Caco-2 (cell line): ENCODE measurements at regions not wholly inside any gene's neighbourhood (a gene's known extent, or its start where the extent isn't known, plus 50 kb on each side); places are given as distances from the start of the nearest gene placed in this dataset.
A peak's percentile ranks its signal among the peaks of the same experiment; 100 is the strongest.

Source experiments
- BruUV-seq: library from RNA; stranded (reverse); fragments of 400-500 nt; replicated peaks from 2 replicates; lab custom pipeline; 2021; lab: Mats Ljungman, UMichigan
- CTCF ChIA-PET: fragments of 300-600 bp; sonication (Branson Sonifier 250); formaldehyde crosslinking; loops from one replicate; lab custom pipeline; 2022; ENCODE audit warnings: antibody characterized with exemption; lab: Charles Lee
- POLR2A ChIA-PET: fragments of 300-600 bp; sonication (Branson Sonifier 250); formaldehyde crosslinking; loops from one replicate; lab custom pipeline; 2022; ENCODE audit warnings: antibody characterized with exemption; lab: Charles Lee
- DNase-seq, 2 experiments: peaks; one replicate each; pipeline versions ENCODE4 v3.0.0 to v3.0.0-alpha.2; 2020 to 2022
- H3K27me3 ChIP-seq: replicated peaks from 2 replicates; pipeline ENCODE4 v1.6.0; 2011; ENCODE audit warnings: low read length; ENCODE audit not compliant: control insufficient read depth, insufficient read depth
- H3K36me3 ChIP-seq: 2 replicates; pipeline ENCODE4 v1.5.1; 2011; ENCODE audit warnings: low read length; ENCODE audit not compliant: control insufficient read depth, insufficient read depth
- H3K4me1 ChIP-seq: fragments of 250-450 bp; sonication (Bioruptor Pico); 2 replicates; pipeline ENCODE4 v1.5.1; 2020; ENCODE audit warnings: mild to moderate bottlenecking
- H3K4me3 ChIP-seq: 2 replicates; pipeline ENCODE4 v1.5.1; 2011; ENCODE audit warnings: low read depth, mild to moderate bottlenecking, control low read depth, low read length
- H3K9me3 ChIP-seq: fragments of 250-450 bp; sonication (Bioruptor Pico); 2 replicates; pipeline ENCODE4 v1.5.1; 2020; ENCODE audit warnings: mild to moderate bottlenecking, moderate library complexity
- H3K27ac Mint-ChIP-seq: one replicate; pipeline ENCODE4 v1.8.0; 2022; ENCODE audit warnings: mixed read lengths; ENCODE audit not compliant: unreplicated experiment
- H3K27me3 Mint-ChIP-seq: one replicate; pipeline ENCODE4 v1.8.0; 2022; ENCODE audit warnings: mixed read lengths; ENCODE audit not compliant: insufficient read depth, unreplicated experiment
- H3K36me3 Mint-ChIP-seq: one replicate; pipeline ENCODE4 v1.8.0; 2022; ENCODE audit warnings: mild to moderate bottlenecking, mixed read lengths; ENCODE audit not compliant: insufficient read depth, unreplicated experiment
- H3K4me1 Mint-ChIP-seq: one replicate; pipeline ENCODE4 v1.8.0; 2022; ENCODE audit warnings: low read depth, mixed read lengths; ENCODE audit not compliant: unreplicated experiment
- H3K4me3 Mint-ChIP-seq: one replicate; pipeline ENCODE4 v1.8.0; 2022; ENCODE audit warnings: mild to moderate bottlenecking, moderate library complexity, mixed read lengths; ENCODE audit not compliant: unreplicated experiment
- H3K9me3 Mint-ChIP-seq: one replicate; pipeline ENCODE4 v1.8.0; 2022; ENCODE audit warnings: mixed read lengths; ENCODE audit not compliant: unreplicated experiment
- intact Hi-C: fragments of 100-400 bp; cut with micrococcal nuclease; formaldehyde crosslinking; loops from one replicate; pipeline ENCODE4 v1.10.0; 2022; ENCODE audit not compliant: unreplicated experiment
- TF ChIP-seq, protein P1 (sequence below), 2 experiments: fragments of 200-600 bp in 1 of 2; IDR thresholded peaks; 1 replicate in 1 of 2; 2 replicates in 1 of 2; pipeline versions ENCODE4 v1.5.1 to v1.8.0; 2011 to 2022; ENCODE audit warnings: antibody characterized with exemption in 1 of 2, control low read depth in 1 of 2, inconsistent platforms in 1 of 2, low read depth in 1 of 2, low read length in 1 of 2, mild to moderate bottlenecking in 1 of 2, moderate library complexity in 1 of 2; ENCODE audit not compliant: insufficient read depth in 1 of 2, severe bottlenecking in 1 of 2, unreplicated experiment in 1 of 2

DNA sequence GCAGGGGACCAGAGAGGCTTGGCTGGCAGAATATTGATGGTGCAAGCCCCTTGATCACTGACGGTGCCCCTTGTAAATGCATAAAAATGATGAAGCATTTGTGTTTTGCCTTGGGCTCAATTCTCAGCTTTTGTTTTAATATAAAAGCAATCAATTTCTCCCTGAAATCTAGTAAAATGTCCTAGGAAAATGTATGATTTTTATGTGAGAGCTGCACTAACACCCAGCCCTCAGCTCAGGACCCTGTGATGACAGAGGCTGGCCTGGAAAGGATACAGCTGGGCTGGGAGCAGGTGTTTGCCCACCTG lies 84.7 kb upstream of the PHACTR3 start:
- Mint-ChIP-seq H3K4me1 (no peaks in the 10 kb centered on the region), H3K27me3 (peaks cover 55% of the 10 kb centered on the region), H3K27ac (no peak overlapping the region), H3K9me3 (no peaks in the 10 kb centered on the region), H3K4me3 (no peak overlapping the region), H3K36me3 (peaks cover 4% of the 10 kb centered on the region)
- POLR2A ChIA-PET, result no interaction called here
- no peak for DNase-seq
- H3K4me1 ChIP-seq, result no peaks in the 10 kb centered on the region
- H3K36me3 ChIP-seq, result no peaks in the 10 kb centered on the region
- CTCF ChIA-PET, result interaction anchor here (1.0 kb wide), 1 partner anchor 14 kb away, joined by 3 read pairs; no protein-coding TSS in a partner anchor
- intact Hi-C loops, result no loop called here
- no peaks in the 10 kb centered on the region; the same call in 1 of the 2 replicates for H3K27me3 ChIP-seq
- no TSS peak for BruUV-seq
- no peaks in the 10 kb centered on the region for H3K9me3 ChIP-seq
- no peak overlapping the region for H3K4me3 ChIP-seq
- TF ChIP-seq, protein P1, sequence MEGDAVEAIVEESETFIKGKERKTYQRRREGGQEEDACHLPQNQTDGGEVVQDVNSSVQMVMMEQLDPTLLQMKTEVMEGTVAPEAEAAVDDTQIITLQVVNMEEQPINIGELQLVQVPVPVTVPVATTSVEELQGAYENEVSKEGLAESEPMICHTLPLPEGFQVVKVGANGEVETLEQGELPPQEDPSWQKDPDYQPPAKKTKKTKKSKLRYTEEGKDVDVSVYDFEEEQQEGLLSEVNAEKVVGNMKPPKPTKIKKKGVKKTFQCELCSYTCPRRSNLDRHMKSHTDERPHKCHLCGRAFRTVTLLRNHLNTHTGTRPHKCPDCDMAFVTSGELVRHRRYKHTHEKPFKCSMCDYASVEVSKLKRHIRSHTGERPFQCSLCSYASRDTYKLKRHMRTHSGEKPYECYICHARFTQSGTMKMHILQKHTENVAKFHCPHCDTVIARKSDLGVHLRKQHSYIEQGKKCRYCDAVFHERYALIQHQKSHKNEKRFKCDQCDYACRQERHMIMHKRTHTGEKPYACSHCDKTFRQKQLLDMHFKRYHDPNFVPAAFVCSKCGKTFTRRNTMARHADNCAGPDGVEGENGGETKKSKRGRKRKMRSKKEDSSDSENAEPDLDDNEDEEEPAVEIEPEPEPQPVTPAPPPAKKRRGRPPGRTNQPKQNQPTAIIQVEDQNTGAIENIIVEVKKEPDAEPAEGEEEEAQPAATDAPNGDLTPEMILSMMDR (IDR thresholded peaks at IDR 0.05; ENCODE audit: insufficient read depth in 1 of 2, low read depth in 1 of 2, low read length in 1 of 2, severe bottlenecking in 1 of 2, unreplicated experiment in 1 of 2), result no peak

DNA sequence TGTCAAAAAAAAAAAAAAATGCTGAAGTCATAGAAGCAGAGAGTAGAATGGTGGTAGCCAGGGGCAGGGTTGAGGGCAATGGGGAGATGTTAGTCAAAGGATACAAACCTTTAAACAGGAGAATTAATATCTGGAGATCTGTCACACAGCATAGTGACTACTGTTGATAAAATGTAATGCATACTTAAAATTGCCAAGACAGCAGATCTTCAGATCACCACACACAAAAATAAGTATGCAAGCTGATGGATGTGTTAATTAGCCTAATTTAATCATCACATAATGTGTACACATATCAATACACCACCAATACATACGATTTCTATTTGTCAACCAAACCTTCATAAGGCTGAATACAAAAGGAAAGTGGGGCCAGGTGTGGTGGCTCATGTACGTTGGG lies 83.5 kb upstream of the PHACTR3 start:
- no TSS peak for BruUV-seq
- intact Hi-C loops, result no loop called here
- H3K27me3 ChIP-seq, result no peaks in the 10 kb centered on the region; the same call in 1 of the 2 replicates
- peaks cover 2% of the 10 kb centered on the region; the same call in 1 of the 2 replicates for H3K4me1 ChIP-seq
- no peak overlapping the region for H3K27ac Mint-ChIP-seq
- H3K27me3 Mint-ChIP-seq, result peaks cover 59% of the 10 kb centered on the region
- ChIA-PET POLR2A (no interaction called here), CTCF (interaction anchor here (0.7 kb wide), 1 partner anchor 400 kb away, joined by 4 read pairs; no protein-coding TSS in a partner anchor)
- H3K36me3 Mint-ChIP-seq, result peaks cover 4% of the 10 kb centered on the region
- H3K4me3 Mint-ChIP-seq, result no peak overlapping the region
- H3K36me3 ChIP-seq, result no peaks in the 10 kb centered on the region
- no peaks in the 10 kb centered on the region for H3K4me1 Mint-ChIP-seq
- TF ChIP-seq, protein P1 (IDR thresholded peaks at IDR 0.05; ENCODE audit: insufficient read depth in 1 of 2, low read depth in 1 of 2, low read length in 1 of 2, severe bottlenecking in 1 of 2, unreplicated experiment in 1 of 2), result no peak
- H3K9me3 Mint-ChIP-seq, result no peaks in the 10 kb centered on the region
- H3K9me3 ChIP-seq, result no peaks in the 10 kb centered on the region
- H3K4me3 ChIP-seq, result no peak overlapping the region
- DNase-seq, result no peak

DNA sequence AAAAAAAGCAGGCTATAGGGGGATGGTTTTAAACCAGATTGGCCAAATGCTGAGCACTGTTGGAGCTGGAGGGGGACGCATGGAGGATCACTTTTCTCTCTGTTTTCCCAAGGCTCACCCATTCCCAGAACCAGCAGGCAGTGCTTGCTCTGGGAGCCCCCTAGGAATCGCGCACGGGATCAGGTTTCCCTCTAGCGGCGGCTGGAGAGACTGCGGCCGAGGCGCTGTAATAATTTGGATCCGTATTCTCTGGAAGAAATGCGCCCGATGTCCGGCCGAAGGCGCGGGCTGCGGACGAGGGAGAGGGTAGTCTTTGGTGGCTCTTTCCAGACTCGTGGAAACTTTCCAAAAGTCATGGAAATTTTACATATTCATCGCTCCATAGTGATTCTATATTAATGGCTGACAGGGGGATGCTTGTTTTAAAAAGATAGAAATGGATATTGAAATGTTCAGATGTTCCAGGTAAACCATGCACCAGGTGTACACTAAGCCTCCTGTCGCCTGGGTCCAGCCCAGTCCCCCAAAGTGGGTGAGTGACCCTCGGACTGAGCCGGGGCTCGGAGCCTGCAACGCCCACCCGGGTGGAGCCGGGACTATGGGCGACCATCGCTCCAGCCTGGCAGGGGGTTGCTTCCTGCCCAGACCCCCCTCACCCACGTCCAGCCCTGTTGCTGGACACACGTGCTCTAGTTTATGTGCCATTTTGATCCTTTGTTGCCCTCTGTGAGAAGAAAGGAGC lies 78.7 kb upstream of the PHACTR3 start:
- BruUV-seq, result no TSS peak
- CTCF ChIA-PET, result interaction anchor here (0.8 to 0.9 kb wide), 2 partner anchors 11 to 142 kb away, joined by 3 read pairs; no protein-coding TSS in a partner anchor
- POLR2A ChIA-PET, result no interaction called here
- Histone ChIP-seq H3K4me3 (no peak overlapping the region), H3K27me3 (peaks cover 1% of the 10 kb centered on the region; the same call in 1 of the 2 replicates), H3K36me3 (no peaks in the 10 kb centered on the region), H3K4me1 (peaks cover 4% of the 10 kb centered on the region; the same call in 1 of the 2 replicates), H3K9me3 (no peaks in the 10 kb centered on the region)
- H3K4me3 Mint-ChIP-seq, result no peak overlapping the region
- TF ChIP-seq, protein P1 (IDR thresholded peaks at IDR 0.05; ENCODE audit: insufficient read depth in 1 of 2, low read depth in 1 of 2, low read length in 1 of 2, severe bottlenecking in 1 of 2, unreplicated experiment in 1 of 2), result peak; percentile 99 to 100
- DNase-seq, result peak; percentile 86 to 91
- no peaks in the 10 kb centered on the region for H3K9me3 Mint-ChIP-seq
- peaks cover 65% of the 10 kb centered on the region for H3K27me3 Mint-ChIP-seq
- H3K4me1 Mint-ChIP-seq, result no peaks in the 10 kb centered on the region
- H3K36me3 Mint-ChIP-seq, result no peaks in the 10 kb centered on the region
- intact Hi-C loops, result loop anchor here (1.0 kb wide), 1 partner anchor 10 kb away; no protein-coding TSS in a partner anchor
- no peak overlapping the region for H3K27ac Mint-ChIP-seq
